HG02642 (cell line): ENCODE measurements at regions not wholly inside any gene's neighbourhood (a gene's known extent, or its start where the extent isn't known, plus 50 kb on each side); places are given as distances from the start of the nearest gene placed in this dataset.

Source experiments
- ATAC-seq: cut with Tn5 transposase; IDR thresholded peaks from one replicate; pipeline ENCODE4 v1.9.1; 2021; ENCODE audit warnings: mild to moderate bottlenecking; ENCODE audit not compliant: unreplicated experiment, poor library complexity

DNA sequence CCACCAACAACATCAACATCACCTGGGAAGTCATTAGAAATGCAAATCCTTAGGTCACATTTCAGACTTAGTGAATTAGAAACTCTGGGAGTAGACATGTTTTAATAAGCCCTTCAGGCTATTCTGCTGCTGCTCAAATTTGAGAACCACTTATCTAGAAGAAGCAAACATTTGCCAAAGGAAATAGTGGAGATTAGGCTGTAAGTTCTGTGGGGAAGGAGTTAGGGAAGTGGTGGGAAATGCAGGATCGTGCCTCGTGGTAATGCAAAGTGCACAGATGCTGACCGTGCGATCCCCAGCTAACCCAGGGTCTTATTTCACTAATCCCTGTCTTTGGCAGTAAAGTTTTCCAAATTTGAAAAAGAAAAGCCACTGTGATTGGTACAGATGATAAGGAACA, 328.5 kb downstream of the EPM2A start:
- ATAC-seq, result no peak

GRCh38 chr6:145415616-145416015, 319.7 kb downstream of the EPM2A start:
- no peak for ATAC-seq

- no peak for ATAC-seq
Measured at GRCh38 chr6:145420599-145420998, 314.7 kb downstream of the EPM2A start.

DNA sequence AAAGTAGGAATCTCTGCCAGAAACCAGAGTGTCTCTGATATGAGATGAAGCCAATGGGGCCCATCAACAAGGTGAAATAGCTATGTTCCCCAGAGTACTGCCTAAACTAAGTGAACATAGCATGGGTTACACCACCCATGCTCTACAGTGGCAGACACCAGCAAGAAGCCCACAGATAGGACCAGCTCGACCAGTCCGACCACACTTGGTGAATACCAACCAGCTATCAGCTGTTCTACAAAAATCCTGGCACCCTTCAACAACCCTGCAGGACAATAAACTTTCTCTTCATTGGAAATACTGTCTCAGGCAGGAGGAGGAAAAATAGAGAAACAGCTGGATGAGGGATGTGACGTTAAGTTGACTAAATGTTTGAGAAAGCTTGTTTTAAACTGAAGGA, 311.4 kb downstream of the EPM2A start:
- ATAC-seq, result no peak

GRCh38 chr6:145427232-145427631, 308.1 kb downstream of the EPM2A start:
- no peak for ATAC-seq

DNA sequence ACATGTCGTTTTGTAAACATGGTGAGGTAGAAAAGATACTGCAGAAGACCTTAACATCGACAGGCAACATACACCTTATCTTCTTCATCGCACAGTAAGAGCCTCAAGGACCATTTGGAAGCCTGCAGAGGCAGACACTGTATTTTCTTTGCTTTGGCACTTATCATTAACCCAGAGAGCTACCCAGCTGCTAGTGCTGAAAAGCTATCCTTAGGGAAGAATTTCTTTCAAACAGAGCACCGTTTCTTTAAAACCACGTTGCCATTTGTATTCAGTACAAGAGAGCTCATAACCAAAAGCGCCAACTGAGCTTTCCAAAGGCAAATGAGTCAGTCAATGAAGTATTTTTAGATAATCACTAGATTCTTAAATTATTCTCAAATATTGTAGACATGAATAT, 306.6 kb downstream of the EPM2A start:
- ATAC-seq, result no peak

DNA sequence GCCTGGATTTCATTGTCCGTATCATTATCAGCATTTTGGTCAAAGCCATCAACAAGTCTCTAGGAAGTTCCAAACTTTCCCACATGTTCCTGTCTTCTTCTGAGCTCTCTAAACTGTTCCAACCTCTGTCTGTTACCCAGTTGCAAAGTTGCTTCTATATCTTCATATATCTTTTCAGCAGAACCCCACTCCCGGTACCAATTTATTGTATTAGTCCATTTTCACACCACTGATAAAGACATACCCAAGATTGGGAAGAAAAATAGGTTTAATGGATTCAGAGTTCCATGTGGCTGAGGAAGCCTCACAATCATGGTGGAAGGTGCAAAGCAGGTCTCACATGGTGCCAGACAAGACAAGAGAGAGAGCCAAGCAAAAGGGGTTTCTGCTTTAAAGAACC, 293.2 kb downstream of the EPM2A start:
- ATAC-seq, result no peak

GRCh38 chr6:145445674-145446073, 289.6 kb downstream of the EPM2A start:
- no peak for ATAC-seq

GRCh38 chr6:145451029-145451428, 284.3 kb downstream of the EPM2A start:
- no peak for ATAC-seq

- ATAC-seq, result no peak
Measured at GRCh38 chr6:145453376-145453775, 281.9 kb downstream of the EPM2A start.

DNA sequence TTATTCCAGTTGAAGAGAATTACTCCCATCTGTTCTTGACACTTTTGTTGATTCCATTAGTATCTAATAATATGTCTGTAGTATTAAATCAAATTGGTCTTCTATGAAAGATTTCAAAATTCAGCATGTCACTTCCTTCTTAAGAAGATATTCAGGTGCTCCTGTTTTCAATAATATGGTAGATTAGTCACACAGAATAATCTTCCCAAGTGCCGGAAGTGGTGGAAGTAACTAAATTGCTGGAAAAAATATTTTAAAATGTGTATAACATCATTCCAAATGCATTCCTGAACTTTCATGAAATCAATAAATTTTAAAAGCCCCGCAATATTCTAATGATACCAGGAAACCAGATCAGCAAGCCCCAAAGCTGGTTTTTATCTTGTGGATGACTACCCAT, 281.3 kb downstream of the EPM2A start:
- no peak for ATAC-seq

DNA sequence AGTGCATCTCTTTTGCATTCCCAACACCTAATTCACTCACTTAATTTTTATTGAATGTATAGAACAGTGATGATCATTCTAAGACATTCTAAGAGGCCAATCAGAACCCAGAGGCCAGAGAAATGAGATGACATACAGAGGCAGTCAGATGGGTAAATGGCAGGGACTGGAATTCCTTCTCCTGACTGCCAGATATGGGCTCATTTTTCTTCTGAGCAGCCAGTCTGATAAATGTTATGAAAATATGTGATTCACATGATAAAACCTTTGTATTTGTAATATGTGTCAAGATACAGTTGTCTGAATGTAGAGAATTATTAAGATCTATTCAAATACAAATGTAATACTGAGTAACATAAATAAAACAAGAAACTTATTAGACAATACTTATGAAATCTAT, 277.8 kb downstream of the EPM2A start:
- no peak for ATAC-seq

- no peak for ATAC-seq
Measured at GRCh38 chr6:145468534-145468933, 266.8 kb downstream of the EPM2A start.

DNA sequence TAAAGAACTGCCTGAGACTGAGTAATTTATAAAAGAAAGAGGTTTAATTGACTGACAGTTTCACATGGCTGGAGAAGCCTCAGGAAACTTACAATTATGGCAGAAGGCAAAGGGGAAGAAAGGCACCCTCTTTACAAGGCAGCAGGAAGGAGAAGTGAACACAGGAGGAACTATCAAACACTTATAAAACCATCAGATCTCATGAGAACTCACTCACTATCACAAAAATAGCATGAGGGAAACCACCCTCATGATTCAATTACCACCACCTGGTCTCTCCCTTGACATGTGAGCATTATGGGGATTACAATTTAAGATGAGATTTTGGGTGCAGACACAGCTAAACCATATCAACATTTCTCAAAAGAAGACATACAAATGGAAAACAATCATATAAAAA, 266.3 kb downstream of the EPM2A start:
- ATAC-seq, result no peak

DNA sequence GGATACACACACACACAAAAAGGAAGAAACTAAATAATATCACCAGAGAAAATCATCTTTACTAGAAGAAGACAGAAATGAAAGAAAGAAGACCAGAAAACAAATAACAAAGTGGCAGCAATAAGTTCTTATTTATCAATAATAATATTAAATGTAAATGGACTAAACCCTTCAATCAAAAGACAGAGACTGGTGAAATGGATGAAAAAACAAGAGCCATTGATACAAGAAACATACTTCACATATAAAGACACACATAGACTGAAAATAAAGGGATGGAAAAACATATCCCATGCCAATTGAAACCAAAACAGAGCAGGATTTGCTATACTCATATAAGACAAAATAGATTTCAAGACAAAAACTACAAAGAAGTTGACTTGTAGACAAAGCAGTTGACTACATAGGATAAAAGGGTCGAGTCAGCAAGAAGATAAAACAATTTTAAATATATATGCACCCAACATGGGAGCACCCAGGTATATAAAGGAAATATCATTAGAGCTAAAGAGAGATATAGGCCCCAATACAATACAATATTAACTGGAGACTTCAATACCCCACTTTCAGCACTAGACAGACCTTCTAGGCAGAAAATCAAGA, 259.4 kb downstream of the EPM2A start:
- ATAC-seq, result no peak

DNA sequence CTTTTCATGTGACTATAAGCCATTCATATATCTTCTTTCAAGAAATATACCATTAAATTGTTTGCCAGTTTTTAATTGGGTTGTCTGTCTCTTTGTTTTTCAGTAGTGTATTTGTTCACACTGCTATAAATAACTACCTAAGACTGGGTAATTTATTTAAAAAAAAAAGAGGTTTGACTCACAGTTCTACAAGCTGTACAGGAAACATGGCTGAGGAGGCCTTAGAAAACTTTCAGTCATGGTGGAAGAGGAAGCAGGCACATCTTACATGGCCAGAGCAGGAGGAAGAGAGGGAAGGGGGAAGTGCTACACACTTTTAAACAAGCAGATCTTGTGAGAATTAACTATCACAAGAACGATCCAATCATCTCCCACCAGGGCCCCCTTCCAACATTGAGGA, 255.3 kb downstream of the EPM2A start:
- ATAC-seq, result no peak

DNA sequence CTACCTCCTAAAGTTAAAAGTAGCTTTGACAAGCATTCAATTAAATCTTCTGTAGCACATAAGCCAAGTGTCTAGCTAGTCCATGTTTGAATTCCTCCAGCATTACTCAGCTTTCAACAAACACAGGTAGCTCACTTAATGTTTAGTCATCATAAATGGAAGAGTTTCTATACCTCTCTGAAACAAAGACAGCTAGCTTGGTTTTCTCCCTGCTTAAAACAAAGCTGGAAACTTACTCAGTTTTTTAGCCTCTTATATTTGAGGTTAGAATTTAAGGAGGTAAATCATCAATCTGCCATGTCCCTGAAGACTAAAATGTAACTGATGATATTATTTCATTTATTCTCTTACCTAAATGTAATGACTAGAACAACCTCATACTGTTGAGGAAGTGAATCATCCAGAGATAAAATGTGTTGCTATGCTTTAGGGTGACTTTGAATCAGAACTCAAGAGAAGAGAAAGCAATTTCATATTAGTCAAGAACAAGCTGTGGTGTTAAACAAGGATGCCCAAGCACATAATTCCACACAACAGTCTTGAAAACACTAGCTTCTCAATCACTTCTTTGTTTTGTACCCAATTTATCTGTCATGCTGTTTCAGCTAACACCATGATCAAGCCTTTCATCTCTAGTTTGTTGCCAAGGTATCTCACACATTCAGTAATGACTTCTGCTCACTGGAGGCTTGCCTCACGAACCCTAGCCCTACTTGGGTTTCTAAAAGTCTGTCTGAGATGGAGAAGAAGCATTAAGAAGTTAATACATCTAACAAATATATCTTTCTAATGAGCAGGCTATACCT, 251.9 kb downstream of the EPM2A start:
- no peak for ATAC-seq

- no peak for ATAC-seq
Measured at GRCh38 chr6:145485288-145485687, 250.0 kb downstream of the EPM2A start.

DNA sequence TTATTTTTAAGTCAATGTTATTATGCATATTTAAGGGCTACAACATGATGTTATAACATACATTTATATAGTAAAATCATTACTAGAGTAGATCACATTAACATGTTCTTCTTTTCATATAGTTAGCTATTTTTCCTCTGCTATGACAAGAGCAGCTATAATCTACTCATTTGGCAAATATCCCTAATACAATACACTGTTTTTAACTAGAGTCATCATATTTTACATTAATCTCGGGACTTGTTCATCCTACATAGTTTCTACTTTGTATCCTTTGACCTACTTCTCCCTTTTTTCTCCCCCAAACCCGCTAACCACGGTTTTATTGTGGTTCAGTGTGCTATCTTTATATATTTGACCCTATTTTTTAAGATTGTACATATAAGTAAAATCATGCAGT, 249.0 kb downstream of the EPM2A start:
- no peak for ATAC-seq

DNA sequence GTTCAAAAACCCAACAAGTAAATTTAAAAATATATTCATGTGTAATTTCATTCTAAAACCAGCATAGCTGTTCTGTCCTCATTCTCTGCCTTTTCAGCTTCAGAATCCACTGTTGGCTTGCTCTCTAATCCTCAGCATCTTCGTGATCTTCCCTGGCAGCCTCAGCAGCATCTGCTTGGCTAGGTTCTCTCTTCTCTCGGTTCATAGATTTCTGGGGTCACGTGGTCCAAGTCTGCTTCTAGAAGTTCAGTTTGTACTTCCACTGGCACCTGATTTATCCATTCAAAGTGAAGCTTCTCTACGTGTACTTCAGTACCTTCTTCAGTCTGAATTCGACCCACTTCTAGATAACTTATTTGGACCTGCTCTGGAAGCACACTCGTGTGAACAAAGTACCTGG, 245.7 kb downstream of the EPM2A start:
- ATAC-seq, result no peak

GRCh38 chr6:145490068-145490467, 245.3 kb downstream of the EPM2A start:
- no peak for ATAC-seq

- ATAC-seq, result no peak
Measured at GRCh38 chr6:145491126-145491525, 244.2 kb downstream of the EPM2A start.
